ENCODE measurements at regions not wholly inside any gene's neighbourhood (a gene's known extent, or its start where the extent isn't known, plus 50 kb on each side); places are given as distances from the start of the nearest gene placed in this dataset.

DNA sequence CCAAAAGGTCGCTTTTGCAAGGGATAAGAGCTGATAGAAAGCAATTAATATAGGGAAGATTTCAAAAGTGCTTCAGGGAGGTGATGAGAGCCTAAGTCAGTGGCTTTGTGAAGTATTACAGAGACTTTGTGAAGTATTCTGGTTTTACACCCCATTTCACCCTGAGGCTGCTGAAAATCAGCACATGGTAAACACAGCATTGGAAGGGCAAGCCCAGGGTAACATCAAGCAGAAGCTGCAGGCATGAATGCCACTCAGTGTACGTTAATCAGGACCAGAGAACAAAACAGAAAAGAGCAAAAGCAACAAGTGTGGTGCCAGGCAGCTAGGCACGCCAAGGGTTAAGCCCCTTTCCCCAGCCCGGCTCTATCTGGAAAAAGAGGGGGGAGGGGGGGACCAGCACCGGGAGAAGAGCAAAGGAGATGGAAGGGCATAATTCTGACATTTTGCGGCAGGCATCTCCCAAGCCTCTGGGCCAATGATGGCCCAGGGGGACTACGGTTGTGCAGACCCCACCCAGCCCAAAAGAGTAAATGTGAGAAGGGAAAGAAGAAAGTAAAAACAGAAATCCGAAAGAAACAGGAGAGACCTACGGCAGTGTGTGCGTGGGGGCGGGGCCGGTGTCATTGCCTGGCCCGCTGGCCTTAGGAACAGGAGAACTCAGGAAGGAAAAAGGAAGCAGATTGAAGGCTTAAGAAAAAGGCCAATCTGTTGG is 58.9 kb downstream of the DHRS2 start:
- Mint-ChIP-seq H3K27ac (no peak overlapping the region), H3K27me3 (peaks cover 7 to 10% of the 10 kb centered on the region in 2 donors), H3K4me3 (no peak overlapping the region), H3K9me3 (no peaks in the 10 kb centered on the region), H3K4me1 (ENCODE audit: low read depth in 2 of 2) (no peaks in the 10 kb centered on the region), H3K36me3 (no peaks in the 10 kb centered on the region)
- DNase-seq (ENCODE audit: low spot score) = no peak
- ATAC-seq = no peak

DNA sequence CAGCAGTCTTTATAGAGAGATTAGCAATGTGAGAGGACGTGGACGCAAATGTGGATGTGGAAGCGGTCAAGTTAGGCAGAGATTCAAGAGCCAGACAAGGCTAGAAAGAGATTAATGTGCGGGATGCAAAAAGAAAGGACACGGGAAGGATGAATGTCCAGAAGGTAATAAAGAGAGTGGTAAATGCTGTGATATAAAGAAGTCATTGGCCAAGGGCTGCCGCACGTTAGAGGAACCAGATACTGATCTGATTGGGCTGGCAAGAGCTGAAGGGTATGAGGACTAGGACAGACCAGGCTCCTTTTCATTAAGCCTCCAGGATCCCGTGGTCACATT is 59.5 kb downstream of the DHRS2 start:
- Mint-ChIP-seq H3K9me3 (no peaks in the 10 kb centered on the region), H3K36me3 (no peaks in the 10 kb centered on the region), H3K4me1 (ENCODE audit: low read depth in 2 of 2) (no peaks in the 10 kb centered on the region), H3K27ac (no peak overlapping the region), H3K4me3 (no peak overlapping the region), H3K27me3 (peaks cover 10% of the 10 kb centered on the region in 2 donors)
- DNase-seq (ENCODE audit: low spot score) (no peak), ATAC-seq (no peak)

DNA sequence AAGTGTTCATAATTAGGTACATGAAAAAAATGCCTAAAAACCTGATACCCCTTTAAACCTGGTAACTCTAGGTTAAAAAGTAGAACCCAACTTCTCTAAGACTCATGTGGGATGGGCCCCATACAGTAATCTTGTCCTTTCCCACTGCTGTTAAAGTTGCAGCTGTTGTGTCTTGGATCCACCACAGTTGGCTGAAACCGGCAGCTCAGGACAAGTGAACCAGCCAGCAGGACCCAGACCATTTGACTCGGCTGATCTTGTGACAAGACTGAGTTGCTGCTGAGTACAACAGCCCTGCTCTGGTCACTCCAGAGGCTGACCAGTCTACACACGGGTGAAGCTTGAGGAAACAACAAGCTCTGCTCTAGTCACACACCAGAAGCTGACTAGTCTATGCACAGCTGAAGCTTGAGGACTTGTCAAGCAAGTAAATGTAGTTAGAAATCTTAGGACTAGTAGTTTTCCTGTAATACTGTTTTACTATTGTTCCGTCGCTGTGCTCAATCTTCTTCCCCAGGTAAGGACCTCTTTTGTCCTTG is 60.6 kb downstream of the DHRS2 start:
- no peak overlapping the region for H3K27ac Mint-ChIP-seq
- no peaks in the 10 kb centered on the region for H3K4me1 Mint-ChIP-seq (ENCODE audit: low read depth in 2 of 2)
- ATAC-seq = no peak
- H3K4me3 Mint-ChIP-seq = no peak overlapping the region
- peaks cover 7 to 8% of the 10 kb centered on the region in 2 donors for H3K27me3 Mint-ChIP-seq
- no peaks in the 10 kb centered on the region for H3K9me3 Mint-ChIP-seq
- H3K36me3 Mint-ChIP-seq = no peaks in the 10 kb centered on the region
- DNase-seq (ENCODE audit: low spot score) = no peak

DNA sequence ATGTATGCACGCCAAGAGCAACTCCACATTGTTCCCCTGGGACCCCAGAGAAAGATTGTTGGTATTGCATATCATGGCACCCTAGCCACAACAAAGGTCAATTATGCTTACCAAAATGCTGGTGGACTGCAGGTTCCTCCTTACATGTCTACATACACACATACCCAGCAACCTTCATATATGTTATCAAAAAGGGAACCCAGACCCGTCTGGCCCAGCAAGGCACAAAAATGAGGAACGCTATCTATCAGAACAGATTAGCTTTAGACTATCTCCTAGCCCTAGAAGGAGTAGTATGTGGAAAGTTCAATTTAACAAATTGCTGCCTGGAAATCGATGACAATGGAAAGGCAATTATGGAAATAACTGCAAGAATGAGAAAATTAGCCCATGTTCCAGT is 61.5 kb downstream of the DHRS2 start:
- H3K9me3 Mint-ChIP-seq = no peaks in the 10 kb centered on the region
- no peak for DNase-seq (ENCODE audit: low spot score)
- H3K4me3 Mint-ChIP-seq = no peak overlapping the region
- H3K36me3 Mint-ChIP-seq = peaks cover 2% of the 10 kb centered on the region
- H3K27me3 Mint-ChIP-seq = peaks cover 9 to 10% of the 10 kb centered on the region in 2 donors
- no peak overlapping the region for H3K27ac Mint-ChIP-seq
- ATAC-seq = no peak
- no peaks in the 10 kb centered on the region for H3K4me1 Mint-ChIP-seq (ENCODE audit: low read depth in 2 of 2)

DNA sequence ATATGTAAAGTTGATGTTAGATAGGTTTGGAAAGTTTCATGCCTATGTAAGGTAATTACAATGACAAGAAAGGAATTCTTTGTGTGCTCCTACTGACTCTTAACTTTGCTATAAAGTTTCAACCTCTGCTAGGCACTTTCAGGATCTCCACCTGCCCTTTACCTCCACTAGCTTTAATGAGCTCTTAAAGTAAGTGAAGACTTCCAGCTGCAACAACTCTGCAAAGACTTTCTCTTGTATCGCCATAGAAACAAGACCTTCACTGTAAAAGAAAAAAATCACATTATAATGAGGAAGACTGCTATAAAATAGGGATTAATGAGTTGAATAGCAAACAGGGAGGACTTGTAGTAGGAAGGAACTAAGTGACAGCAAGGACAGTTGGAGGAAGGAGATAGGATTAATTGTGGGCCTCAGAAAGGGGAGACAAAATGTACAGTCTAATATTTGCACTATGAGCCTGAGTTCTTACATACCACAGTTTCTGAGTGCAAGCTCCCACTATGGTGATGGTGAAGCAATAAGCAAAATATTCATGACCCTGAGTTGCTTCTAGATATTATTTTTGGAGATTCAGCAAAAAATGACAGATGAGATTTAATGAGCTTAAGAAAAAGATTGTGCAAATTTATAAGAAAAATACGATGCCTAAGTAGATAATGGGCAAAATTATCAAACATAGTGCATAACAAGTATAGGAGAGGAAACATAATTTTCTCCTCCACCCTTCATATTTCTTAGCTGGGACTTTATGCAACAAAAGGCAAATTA is 66.7 kb downstream of the DHRS2 start:
- Mint-ChIP-seq H3K27me3 (peaks cover 12 to 17% of the 10 kb centered on the region in 2 donors), H3K36me3 (peaks cover 20% of the 10 kb centered on the region), H3K4me1 (ENCODE audit: low read depth in 2 of 2) (no peaks in the 10 kb centered on the region), H3K4me3 (no peak overlapping the region), H3K27ac (no peak overlapping the region), H3K9me3 (peaks cover 3% of the 10 kb centered on the region)
- ATAC-seq = no peak
- no peak for DNase-seq (ENCODE audit: low spot score)

DNA sequence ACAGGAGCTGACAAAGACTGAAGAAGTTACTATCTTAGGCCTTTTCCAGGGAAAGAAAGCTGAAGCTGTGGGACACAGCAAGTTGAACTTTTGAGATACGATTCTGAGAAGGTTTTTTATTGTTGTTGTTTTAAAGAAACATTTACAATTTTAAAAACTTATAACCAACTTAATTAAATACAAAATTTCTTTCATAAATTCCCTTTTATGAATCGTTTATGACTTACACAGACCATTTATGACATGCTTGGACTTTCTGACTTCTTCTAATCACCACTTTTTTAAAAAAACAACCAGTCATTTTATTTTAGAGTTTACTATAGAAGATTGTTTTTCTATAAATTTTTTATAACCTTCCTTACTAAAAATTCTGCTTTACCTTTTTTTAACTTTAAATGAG is 68.7 kb downstream of the DHRS2 start:
- H3K27ac Mint-ChIP-seq = no peak overlapping the region
- no peak overlapping the region for H3K4me3 Mint-ChIP-seq
- DNase-seq (ENCODE audit: low spot score) (no peak), ATAC-seq (no peak)
- peaks cover 3% of the 10 kb centered on the region for H3K9me3 Mint-ChIP-seq
- peaks cover 14 to 21% of the 10 kb centered on the region in 2 donors for H3K27me3 Mint-ChIP-seq
- H3K36me3 Mint-ChIP-seq = peaks cover 20% of the 10 kb centered on the region
- H3K4me1 Mint-ChIP-seq (ENCODE audit: low read depth in 2 of 2) = no peaks in the 10 kb centered on the region

DNA sequence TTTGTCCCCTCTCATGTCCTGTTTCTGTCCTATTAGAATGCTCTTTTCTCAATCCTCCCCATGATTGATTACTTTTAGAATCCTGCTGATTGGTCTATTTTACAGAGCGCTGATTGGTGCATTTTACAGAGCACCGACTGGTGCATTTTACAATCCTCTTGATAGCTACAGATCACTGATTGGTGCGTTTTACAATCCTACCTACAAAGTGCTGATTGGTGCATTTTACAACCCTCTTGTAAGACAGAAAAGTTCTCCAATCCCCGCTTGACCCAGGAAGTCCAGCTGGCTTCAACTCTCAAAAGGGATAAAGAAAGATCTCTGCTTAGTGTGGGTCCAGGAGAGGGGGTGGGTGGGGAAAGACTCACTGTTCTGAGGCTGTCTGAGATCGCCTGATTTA is 71.3 kb downstream of the DHRS2 start:
- peaks cover 14 to 19% of the 10 kb centered on the region in 2 donors for H3K27me3 Mint-ChIP-seq
- H3K36me3 Mint-ChIP-seq = peaks cover 20% of the 10 kb centered on the region
- no peak overlapping the region for H3K27ac Mint-ChIP-seq
- H3K4me1 Mint-ChIP-seq (ENCODE audit: low read depth in 2 of 2) = no peaks in the 10 kb centered on the region
- ATAC-seq (no peak), DNase-seq (ENCODE audit: low spot score) (no peak)
- H3K9me3 Mint-ChIP-seq = peaks cover 3% of the 10 kb centered on the region
- no peak overlapping the region for H3K4me3 Mint-ChIP-seq

DNA sequence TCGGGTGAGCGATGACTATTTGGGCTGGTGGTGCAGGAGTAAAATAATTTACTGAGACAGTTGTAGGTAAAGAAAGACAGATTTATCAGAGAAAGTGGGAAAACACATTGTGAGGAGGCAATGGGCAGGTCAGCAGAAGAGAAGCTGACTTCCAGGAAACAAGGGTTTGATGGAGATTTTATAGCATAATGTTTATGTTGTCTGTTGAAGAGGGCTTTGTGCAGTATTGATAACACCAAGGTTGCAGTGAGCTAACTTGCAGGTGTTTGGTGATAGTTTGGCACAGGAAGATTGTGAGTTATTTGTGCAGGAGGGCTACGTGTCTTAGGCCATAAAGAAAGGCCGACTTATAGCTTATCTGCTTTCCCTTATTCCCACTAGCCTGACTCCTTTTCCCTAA is 72.2 kb downstream of the DHRS2 start:
- ATAC-seq (no peak), DNase-seq (ENCODE audit: low spot score) (no peak)
- H3K27me3 Mint-ChIP-seq = peaks cover 18 to 20% of the 10 kb centered on the region in 2 donors
- no peak overlapping the region for H3K4me3 Mint-ChIP-seq
- H3K9me3 Mint-ChIP-seq = peaks cover 3% of the 10 kb centered on the region
- no peaks in the 10 kb centered on the region for H3K4me1 Mint-ChIP-seq (ENCODE audit: low read depth in 2 of 2)
- H3K36me3 Mint-ChIP-seq = peaks cover 14% of the 10 kb centered on the region
- no peak overlapping the region for H3K27ac Mint-ChIP-seq

DNA sequence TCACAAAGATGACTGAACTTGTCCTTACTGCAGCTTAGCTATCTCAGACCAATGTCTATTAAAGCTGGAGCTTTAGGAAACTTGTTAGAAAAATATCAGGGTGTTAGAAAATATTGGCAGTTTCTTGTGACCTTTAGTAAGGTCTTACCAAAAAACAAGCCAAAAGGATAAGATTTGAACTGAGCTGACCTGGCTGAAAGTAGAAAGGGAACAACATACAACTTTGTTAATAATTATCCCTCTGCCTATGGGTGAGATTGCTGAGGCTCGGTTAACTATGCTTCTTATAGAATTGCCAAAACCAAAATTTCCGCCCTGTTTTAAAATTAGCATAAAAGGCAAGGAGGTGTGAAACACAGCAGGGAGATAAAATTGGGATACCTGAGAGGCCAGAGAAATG is 73.8 kb downstream of the DHRS2 start:
- no peak for DNase-seq (ENCODE audit: low spot score)
- no peak for ATAC-seq
- Mint-ChIP-seq H3K27me3 (peaks cover 16 to 20% of the 10 kb centered on the region in 2 donors), H3K9me3 (no peaks in the 10 kb centered on the region), H3K4me3 (no peak overlapping the region), H3K36me3 (peaks cover 4% of the 10 kb centered on the region), H3K27ac (no peak overlapping the region), H3K4me1 (ENCODE audit: low read depth in 2 of 2) (no peaks in the 10 kb centered on the region)

DNA sequence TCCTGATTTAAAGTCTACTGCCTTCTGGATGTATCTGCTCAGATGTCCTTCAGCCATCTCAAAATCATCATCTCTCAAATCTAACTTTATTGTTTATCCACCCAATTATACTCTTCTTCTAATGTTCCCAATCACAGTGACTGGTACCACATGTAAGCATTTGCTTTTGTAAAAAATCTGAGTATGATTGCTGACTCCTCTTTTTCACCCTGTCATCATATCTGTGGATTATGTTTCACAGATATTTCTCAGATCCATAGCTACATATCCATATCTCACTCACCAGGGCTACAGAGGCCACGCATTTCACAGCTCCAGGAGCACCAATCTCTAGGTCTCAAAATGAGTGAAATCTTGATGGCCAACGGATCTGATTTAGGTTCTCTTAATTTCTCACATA is 76.1 kb downstream of the DHRS2 start:
- H3K9me3 Mint-ChIP-seq = no peaks in the 10 kb centered on the region
- no peak overlapping the region for H3K4me3 Mint-ChIP-seq
- DNase-seq (ENCODE audit: low spot score) = no peak
- H3K36me3 Mint-ChIP-seq = no peaks in the 10 kb centered on the region
- no peak overlapping the region for H3K27ac Mint-ChIP-seq
- H3K27me3 Mint-ChIP-seq = peaks cover 22 to 25% of the 10 kb centered on the region in 2 donors
- ATAC-seq = no peak
- H3K4me1 Mint-ChIP-seq (ENCODE audit: low read depth in 2 of 2) = no peaks in the 10 kb centered on the region

DNA sequence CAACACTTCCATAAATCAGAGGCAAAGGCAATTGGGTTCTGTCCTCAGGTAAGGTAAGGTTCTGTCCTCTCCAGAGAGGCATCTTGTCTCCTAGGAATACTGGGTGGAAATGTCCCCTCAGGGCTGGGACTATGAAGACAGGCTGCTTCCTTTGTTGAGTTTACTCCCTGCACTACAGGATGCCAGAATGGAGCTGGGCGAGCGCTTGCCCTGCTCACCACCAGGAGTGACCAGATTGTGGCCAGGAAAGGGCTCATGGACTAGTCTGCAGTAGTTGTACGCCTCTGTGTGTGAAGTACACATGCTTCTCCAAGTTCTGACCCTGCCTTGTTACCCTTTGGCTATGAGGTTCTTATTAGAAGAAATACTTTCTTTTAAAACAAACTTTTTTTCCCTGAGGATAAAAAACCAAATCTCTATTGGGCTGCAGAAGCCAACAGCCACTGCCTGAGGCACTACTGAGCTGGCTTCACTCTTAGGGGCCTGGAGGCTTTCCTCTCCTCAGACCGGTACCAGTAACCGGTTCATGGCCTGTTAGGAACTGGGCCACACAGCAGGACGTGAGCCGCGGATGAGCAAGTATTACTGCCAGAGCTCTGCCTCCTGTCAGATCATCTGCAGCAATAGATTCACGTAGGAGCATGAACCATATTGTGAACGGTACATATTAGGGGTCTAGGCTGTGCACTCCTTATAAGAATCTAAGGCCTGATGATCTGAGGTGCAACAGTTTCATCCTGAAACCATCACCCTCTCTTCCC is 83.2 kb downstream of the DHRS2 start:
- no peak for ATAC-seq
- Mint-ChIP-seq H3K4me1 (ENCODE audit: low read depth in 2 of 2) (no peaks in the 10 kb centered on the region), H3K27ac (no peak overlapping the region), H3K9me3 (no peaks in the 10 kb centered on the region), H3K27me3 (peaks cover 4 to 7% of the 10 kb centered on the region in 2 donors), H3K4me3 (no peak overlapping the region), H3K36me3 (no peaks in the 10 kb centered on the region)
- no peak for DNase-seq (ENCODE audit: low spot score)

DNA sequence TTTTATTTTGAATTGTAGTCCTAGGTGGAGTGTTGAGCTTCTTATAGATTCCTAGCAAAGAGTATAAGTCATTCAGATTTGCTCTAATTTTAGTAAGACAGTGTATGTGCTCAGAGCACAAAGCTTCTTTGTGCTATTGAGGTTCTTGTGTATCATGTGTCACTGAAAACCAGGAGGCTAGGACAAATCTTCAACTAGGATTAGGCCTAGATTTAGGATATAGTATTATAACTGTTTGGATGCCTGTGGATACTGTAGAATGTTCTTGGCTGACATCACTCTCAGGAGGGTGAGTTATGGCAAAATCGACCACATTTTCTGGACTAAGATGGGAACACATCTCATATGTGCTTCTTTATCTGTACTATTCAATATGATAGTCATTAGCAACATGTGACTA is 86.5 kb downstream of the DHRS2 start:
- DNase-seq (ENCODE audit: low spot score) = no peak
- Mint-ChIP-seq H3K9me3 (no peaks in the 10 kb centered on the region), H3K27ac (no peak overlapping the region), H3K36me3 (no peaks in the 10 kb centered on the region), H3K4me3 (no peak overlapping the region), H3K27me3 (no peaks in the 10 kb centered on the region), H3K4me1 (ENCODE audit: low read depth in 2 of 2) (no peaks in the 10 kb centered on the region)
- no peak for ATAC-seq

DNA sequence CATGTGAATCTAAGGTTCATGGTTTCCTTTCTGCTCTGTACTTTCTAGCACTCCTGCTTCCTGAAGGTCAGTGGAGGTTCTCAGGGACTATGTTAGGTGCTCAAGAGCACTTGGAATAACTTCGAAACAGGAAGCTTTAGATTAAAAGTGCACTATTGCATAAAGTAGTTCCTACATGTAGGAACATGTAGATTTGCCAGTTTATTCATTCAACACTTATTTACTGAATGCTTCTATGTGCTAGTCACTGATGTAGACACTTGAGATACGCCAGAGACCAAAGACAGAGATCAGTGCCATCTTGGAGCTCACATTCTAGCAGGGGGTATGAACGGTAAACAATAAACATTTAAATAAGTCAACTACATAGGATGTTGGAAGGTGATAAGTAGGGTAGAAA is 87.7 kb downstream of the DHRS2 start:
- Mint-ChIP-seq H3K4me3 (no peak overlapping the region), H3K36me3 (no peaks in the 10 kb centered on the region), H3K4me1 (ENCODE audit: low read depth in 2 of 2) (no peaks in the 10 kb centered on the region), H3K27me3 (no peaks in the 10 kb centered on the region), H3K27ac (no peak overlapping the region), H3K9me3 (no peaks in the 10 kb centered on the region)
- no peak for DNase-seq (ENCODE audit: low spot score)
- ATAC-seq = no peak

DNA sequence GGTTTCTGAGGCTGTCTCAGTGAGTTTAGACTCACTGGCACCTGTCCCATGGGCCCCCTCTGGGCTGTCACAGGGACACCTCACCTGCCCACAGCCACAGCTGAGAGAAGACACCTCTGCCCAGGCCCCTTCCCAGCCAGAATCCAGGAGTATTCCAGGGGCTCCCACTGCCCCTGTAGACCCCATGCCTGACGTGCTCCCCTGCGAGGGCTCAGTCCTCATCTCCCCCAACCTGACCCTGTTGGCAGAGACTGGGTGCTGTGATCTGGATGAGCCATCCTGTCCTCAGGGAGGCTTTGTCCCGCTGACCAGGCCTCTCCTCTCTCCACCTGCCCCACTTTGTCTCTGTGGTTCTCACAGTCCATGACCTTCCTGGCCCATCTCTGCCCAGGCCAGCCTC is 89.4 kb downstream of the DHRS2 start:
- peak in 1 of 2 donors; percentile 21 for ATAC-seq
- no peaks in the 10 kb centered on the region for H3K27me3 Mint-ChIP-seq
- H3K27ac Mint-ChIP-seq = no peak overlapping the region
- no peaks in the 10 kb centered on the region for H3K36me3 Mint-ChIP-seq
- H3K4me1 Mint-ChIP-seq (ENCODE audit: low read depth in 2 of 2) = no peaks in the 10 kb centered on the region
- no peak overlapping the region for H3K4me3 Mint-ChIP-seq
- no peaks in the 10 kb centered on the region for H3K9me3 Mint-ChIP-seq
- DNase-seq (ENCODE audit: low spot score) = no peak

All from natural killer cell treated with Interleukin-12 subunit alpha and Interleukin-12 subunit beta and Interleukin-15 and Interleukin-18, amount 100 ng/mL, for 72 hours (primary cell).